ENCODE measurements at regions not wholly inside any gene's neighbourhood (a gene's known extent, or its start where the extent isn't known, plus 50 kb on each side); places are given as distances from the start of the nearest gene placed in this dataset.

DNA sequence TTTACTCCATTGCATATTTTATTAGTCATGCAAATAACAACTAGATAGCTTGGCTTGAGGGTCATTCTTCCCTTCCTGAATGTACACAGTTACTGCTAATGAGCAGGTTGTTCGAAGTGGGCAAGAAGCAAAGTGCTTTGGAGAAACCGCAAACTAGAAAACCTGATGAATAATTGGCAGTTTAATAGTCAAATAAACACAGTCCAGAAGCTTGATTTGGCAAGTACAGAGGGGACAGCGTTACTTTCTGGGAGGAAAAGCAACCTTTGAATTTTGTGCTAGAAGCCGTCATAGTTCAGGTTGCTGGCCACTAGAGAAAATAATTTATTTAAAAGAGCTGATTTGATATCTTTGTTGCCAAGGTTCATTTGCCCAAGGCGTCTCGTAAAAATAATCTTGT lies 94.9 kb downstream of the MFSD1 start:
- TF ChIP-seq POLR2AphosphoS5 (IDR thresholded peaks at IDR 0.05; ENCODE audit: borderline replicate concordance, low read depth, low read length): no peak
- no peak for TF ChIP-seq FOXP2 (optimal IDR thresholded peaks at IDR 0.05; ENCODE audit: control extremely low read depth, extremely low read length, insufficient read depth)
- no peak for TF ChIP-seq EZH2 (IDR thresholded peaks at IDR 0.05)

Data from SK-N-MC (cell line).